HG03457 (cell line): ENCODE measurements at regions not wholly inside any gene's neighbourhood (a gene's known extent, or its start where the extent isn't known, plus 50 kb on each side); places are given as distances from the start of the nearest gene placed in this dataset.
"Not testable (repeated sequence)": the region's sequence is repeated elsewhere in the genome, so short reads cannot be mapped to it uniquely, and the experiment has no call there.

Experiments
- ATAC-seq: cut with Tn5 transposase; IDR thresholded peaks from one replicate; pipeline ENCODE4 v1.9.1; 2021; ENCODE audit warnings: moderate number of reproducible peaks; ENCODE audit not compliant: unreplicated experiment

DNA sequence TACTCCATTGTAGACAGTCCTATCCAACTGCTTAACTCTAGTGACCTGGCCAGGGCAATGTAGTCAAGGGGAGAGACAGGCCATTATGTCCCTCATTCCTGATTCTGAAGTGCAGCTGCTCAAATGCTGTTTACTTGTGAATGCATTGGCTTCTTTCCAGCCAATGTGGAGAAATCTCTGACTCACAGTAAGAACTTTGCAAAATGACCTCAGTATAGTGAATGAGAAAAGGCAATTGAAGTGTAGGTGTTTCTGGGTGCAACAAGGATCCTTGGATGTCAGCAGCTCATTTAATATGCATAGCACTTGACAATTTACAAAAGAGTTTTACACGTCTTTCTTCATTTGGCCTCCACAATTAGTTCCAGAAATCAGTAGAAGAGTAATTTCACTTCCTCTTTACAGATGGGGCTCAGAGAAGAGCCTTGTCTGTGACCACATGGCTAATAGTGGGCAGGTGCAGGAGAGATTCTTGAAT lies 367.2 kb downstream of the OSTF1 start:
- ATAC-seq, result peak; percentile 93

- ATAC-seq, result no peak
These were observed 368.4 kb downstream of the OSTF1 start for GRCh38 chr9:75456698-75457097.

DNA sequence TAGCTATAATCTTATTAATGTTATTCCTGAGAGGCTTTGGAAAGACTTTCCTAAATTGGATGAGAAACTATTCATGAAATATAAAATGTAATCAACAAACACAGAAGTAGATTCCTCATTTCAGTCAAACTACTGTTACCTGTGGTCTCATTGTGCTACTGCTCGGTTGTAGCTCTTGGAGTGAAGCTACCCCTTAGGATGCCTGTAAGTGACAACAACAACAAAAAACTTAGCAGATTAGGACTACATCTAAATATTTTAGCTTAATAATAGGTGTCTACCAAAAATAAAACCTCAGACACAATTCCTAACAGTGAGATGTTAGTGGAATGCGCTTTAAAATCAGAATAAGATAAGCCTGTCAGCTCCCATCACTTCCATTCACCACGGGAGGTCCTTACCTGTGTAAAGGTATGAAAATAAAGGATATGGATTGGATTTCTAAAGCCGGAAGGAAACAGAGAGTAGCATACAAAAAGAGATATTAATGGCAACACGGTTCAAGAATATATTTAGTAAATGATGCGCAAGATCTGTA lies 369.2 kb downstream of the OSTF1 start:
- no peak for ATAC-seq

GRCh38 chr9:75459311-75459710 lies 371.0 kb downstream of the OSTF1 start:
- ATAC-seq, result not testable (repeated sequence)

GRCh38 chr9:75461183-75461582 lies 372.9 kb downstream of the OSTF1 start:
- ATAC-seq, result no peak

DNA sequence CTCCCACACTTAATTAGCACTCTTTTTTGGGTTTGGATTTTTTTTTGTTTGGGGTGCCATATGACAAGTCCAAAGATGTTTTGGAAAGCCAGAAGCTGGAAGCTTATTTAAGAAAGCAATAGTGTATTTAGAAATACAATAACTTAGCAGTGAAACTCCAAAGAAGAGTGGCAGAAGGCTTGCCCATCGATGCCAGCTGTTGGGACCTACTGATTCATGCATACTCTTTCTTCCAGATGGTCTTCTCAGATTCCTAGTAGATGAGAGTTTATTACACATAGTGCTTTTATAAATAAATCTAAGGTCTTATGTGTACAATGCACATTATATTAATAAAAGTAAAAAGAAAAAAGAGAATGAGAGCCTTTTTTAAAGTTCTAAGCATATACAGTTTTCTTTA lies 374.6 kb downstream of the OSTF1 start:
- no peak for ATAC-seq

DNA sequence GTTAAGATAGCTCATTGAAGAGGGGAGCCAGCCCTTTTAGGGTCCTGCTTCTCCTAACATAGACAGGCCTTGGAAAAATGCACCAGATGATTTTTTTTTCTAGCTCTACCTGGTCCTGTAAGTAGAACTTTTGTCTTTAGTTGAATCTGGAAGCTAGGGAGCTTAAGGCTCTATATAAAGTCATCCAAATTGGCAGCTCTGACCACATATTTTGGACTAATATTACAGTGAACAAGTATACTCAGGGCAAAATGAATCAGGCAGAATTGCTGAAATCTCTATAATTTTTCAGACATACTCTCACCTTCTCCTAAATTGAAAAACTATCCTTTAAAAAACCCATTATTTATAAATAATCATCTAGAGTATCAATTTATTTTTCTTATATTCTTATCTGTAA lies 375.6 kb downstream of the OSTF1 start:
- ATAC-seq, result no peak

DNA sequence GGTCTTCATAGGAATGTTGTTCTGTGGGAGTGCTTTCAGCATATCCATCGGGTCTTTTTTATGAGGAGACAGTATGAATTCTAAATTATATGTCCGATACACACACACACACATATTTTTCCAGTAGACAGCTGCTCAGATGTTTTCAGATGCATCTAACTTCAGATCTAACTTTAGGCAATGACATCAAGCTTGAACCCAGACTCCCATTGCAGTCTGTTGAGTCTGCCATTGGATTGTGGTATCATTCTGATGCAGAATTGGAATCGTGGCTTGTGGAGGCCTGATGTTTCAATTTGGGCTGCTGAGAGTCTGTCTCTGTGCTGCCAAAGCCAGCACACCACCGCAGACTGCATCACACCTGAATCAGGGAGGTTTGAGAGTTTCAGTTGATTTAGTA lies 376.4 kb downstream of the OSTF1 start:
- no peak for ATAC-seq

DNA sequence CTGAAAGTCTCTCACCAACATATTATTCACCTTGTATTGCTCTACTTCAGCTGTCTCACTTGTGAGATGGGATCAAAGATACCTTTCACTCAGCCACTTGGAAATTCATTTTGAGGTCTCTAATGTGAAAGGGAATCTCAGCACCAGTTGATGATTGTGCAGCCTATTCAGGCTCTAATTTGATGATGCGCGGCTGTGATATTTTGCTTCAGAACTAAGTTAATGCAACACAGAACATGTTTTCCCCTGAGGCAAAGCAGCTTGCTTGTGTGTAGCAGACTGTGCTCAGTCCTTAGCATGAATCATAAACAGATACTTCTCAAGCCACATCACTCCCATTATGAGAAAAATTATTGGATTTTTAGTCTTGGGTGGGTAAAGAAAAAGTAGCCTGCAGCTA lies 378.8 kb downstream of the OSTF1 start:
- ATAC-seq, result no peak

DNA sequence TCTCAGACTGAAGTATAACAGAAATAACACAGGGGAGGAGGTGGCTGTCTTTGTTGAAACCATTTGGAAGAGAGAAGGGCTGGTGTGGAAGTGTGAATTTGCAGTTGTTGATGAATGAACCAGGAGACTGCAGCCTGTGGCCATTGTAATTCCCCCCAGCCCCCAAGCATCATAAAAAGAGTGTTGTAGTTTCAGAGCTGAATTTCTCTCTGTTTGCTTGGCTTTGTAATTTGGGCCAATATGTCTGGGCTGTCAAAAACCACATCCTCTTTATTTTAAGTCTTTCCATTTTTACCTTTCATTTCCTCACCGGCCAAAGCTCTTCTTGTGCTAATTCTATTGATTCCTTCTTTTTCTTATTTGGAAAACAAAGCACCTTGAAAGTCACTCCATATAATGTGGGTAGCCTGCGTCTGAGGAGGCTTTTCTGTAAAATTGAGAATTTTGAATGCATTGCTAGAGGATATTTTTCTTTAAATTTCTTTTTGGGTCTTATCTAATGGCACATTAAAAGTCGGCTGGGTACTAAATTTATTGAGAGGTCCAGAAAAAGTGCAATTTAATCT lies 383.3 kb downstream of the OSTF1 start:
- no peak for ATAC-seq

- ATAC-seq, result no peak
These were observed 394.3 kb downstream of the OSTF1 start for GRCh38 chr9:75482566-75482965.

DNA sequence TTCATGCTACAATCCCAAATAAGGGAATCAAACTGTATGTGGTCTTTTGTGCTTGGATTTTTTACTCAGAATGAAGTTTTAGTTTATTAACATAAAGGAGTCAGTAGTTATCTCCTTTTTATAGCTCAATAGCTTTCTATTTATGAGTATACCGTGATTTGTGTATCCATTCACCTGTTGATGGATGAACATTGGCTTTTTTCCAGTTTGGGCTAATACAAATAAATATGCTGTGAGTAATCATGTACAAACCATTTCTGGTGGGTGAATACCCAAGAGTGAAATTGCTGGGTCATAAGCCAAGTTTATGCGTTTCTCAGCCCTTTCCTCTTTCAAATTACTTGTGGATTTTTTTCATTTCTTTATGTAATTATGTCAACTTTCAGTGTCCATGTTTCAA lies 395.3 kb downstream of the OSTF1 start:
- no peak for ATAC-seq

DNA sequence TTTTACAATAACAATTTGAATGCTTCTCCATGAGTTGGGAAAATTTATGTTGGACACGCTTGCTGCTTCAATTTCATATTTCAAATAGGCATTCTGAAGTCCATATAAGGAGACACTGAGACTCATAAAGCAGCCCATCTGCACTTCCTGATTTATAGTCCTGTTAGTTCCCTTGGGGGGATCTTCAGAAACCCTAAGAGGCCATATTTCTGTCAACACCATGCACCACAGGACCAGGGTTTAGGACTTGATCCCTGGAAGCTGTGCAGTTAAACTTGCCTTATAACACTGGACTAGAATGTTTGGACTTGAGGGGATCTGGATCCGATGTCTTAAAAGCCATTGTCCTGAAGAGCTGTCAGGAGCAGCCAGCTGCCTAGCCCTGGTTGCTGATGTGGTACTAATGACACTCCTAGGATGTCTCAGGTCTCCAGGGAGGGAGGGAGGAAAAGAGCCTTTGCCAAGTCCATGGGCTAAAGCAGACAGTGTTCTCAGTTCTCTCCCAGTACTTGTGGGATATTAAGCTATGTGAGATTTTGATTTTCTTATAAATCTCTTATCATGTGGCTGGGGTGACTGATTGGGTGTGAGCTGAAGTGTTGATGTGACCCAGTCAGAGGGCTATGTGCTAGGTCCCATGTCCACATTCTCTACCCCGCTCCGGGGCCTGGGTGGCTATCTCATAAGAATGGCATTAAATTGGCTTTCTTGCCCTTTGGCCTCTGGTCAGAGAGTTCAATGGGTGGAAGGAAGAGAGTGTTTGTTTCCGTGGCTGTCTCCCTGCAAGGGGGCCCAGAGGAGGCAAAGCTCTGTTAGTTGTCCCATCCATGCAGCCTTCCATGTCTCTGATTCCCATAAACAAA lies 399.8 kb downstream of the OSTF1 start:
- no peak for ATAC-seq

DNA sequence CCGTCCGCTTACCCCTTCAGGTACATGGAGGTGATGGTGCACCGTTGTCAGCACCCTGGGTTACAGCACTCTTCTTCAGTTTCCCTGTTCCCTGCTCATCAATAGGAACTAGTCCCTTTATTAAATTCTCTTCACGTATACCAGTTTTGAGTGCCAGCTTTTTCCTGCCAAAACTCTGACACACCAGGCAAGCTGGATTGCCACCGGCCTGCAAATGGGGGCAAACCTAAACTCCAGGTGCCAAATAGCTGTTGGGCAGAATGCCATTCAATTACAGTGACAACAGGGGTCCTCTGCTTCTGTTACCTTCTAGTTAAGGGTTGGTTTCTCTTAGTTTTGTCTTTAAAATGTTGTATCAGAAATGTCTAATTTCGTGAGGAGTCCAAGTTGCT lies 400.4 kb downstream of the OSTF1 start:
- no peak for ATAC-seq

DNA sequence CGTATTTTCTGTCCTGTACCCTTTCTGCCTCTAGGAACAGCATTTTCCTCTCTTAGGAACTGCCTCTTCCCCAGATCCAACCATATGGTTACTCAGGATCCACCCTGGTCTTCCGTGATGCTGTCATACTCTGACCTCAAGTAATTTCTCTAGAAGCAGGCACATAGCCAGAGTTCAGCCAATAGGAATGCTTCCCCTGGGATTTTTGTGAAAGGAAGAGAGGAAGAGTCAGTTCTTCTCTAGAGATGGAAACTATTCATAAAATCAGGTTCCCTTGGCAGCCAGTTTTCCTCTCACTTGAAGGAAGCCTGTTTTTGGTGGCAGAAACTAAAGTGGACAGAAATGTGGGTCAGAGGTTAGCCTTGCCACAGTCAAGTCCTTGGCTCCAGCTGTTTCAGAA lies 400.1 kb upstream of the PCSK5 start:
- no peak for ATAC-seq

GRCh38 chr9:75491533-75491932 lies 398.9 kb upstream of the PCSK5 start:
- no peak for ATAC-seq

DNA sequence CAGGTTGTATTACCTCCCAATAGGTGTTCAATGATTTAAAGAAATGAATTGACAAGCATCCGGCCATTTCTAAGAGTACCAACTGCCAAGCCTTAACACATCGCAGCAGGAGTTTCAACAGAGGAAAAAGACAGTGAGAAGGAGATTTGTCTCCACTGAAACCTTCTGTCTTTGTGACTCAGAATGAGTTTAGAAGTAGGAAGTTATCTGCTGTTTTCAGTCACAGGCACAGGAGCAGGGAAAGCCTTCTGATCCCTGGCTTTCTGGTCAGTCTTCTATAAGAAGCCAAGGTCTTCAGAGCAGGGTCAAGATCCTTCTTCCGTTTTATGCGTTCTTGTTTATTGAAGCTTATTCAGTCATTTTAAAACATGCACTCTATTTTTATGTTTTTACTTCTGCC lies 390.7 kb upstream of the PCSK5 start:
- ATAC-seq, result no peak

- no peak for ATAC-seq
These were observed 390.0 kb upstream of the PCSK5 start for GRCh38 chr9:75500479-75500878.

- ATAC-seq, result not testable (repeated sequence)
These were observed 389.5 kb upstream of the PCSK5 start for GRCh38 chr9:75500940-75501339.

DNA sequence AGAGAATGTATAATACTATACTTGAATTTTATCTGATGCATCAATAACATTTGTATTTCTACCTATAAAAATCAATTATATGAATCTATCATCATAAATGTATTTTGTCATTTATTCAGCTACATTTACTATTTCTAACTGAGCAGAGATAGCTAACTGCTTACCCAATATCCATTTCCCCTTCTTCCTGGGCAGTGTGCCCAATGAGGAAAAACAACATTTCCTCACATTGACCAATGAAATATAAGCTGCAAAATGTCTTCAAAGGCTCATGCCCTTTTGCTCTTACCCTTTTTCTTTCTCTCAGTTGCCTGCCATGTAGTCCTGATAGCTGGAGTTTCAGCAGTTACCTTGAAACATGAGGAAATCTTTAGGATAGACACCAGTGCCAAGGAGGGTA lies 385.8 kb upstream of the PCSK5 start:
- no peak for ATAC-seq

DNA sequence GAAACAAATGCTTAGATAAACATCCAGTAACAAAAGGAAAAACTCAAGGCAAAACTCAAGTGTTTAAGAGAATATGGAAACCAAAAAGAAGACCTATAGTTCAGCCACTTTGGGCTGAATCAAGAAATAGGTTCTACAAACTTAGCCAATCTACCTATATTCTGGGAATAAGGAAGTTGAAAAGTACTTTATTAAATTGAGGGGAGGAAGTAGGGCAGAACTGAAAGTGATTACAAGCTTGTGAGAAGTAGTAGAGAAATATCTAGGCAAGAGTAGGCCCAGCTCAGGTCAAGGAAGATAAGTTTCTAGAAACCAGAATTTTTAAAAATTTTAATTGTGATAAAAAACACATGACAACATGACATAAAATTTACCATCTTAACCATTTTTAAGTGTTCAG lies 384.8 kb upstream of the PCSK5 start:
- no peak for ATAC-seq

DNA sequence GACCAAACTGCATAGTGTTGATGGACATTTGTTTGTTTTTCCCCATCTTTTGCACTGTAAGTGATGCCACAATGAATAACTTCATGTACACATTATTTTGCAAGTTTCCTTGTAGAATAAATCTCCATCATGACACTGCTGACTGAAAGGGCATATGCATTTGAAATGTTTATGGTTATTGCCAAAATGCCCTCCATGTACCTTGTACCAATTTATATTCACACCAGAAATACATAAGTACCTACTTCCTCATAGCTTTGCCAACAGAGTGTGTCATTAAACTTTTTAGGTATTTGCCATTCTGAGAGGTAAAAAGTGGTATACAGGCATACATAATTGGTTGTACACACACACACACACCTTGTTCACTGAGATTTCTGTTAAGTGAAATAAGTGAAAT lies 361.0 kb upstream of the PCSK5 start:
- no peak for ATAC-seq
